HG02678 (cell line): ENCODE measurements at regions not wholly inside any gene's neighbourhood (a gene's known extent, or its start where the extent isn't known, plus 50 kb on each side); places are given as distances from the start of the nearest gene placed in this dataset.
"Not testable (repeated sequence)": the region's sequence is repeated elsewhere in the genome, so short reads cannot be mapped to it uniquely, and the experiment has no call there.

ENCODE experiments used
- ATAC-seq: cut with Tn5 transposase; IDR thresholded peaks from one replicate; pipeline ENCODE4 v1.9.1; 2021; ENCODE audit warnings: mild to moderate bottlenecking, moderate library complexity; ENCODE audit not compliant: unreplicated experiment

DNA sequence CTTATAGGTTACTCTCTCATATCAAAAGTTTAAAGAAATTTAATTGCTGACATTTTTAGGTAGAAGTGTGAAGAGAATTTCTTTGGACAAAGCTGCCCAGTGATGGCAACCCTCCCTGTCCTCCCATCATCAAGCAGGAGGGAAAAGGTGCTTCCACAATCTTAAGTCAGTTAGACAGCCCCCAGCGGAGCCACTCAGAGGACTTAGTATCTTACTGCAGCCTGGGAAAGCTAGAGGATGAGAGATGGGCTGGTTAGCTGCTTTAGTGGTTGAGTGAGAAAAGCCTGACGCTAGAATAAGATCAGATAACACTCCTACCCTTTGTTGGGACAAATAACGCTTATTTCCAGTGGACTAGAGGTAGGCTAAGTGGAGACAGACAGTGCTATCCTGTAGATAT lies 227.1 kb downstream of the RFPL4B start:
- no peak for ATAC-seq

DNA sequence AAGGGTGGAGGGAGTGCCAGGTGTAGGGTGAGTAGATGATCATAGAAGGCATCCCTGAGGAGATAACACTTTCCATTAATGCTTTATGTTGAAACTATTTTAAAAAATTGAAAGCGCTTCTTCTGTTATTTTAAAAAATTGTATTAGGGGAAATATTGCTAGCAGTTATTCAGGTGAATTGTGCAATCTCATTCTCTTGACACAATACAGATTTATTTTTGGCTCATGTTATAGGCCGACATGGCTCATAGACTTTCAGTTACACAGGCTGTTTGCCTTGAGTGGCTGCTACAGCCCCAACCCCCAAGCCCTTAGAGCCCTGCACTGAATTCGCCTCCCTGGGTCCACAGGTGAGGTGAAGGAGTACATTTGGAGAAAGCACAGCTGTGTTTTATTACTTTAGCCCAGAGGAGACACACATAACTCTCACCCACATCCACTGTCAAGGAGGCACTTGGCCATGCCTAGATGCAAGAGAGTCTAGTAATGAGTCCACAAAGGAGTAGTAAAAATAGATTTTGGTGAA lies 228.2 kb downstream of the RFPL4B start:
- ATAC-seq = no peak

DNA sequence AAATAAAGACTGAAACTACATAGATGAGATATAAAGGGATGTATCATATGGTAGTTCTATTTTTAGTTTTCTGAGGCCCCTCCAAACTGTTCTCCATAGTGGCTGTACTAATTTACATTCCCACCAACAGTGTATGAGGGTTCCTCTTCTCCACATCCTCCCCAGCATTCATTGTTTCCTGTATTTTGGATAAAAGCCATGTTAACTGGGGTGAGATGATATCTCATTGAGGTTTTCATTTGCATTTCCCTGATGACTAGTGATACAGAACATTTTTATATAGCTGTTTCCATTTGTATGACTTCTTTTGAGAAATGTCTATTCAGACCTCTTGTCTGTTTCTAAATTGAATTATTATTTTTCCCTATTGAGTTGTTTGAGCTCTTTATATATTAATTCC lies 229.3 kb downstream of the RFPL4B start:
- ATAC-seq = no peak

GRCh38 chr6:112579601-112580000 lies 232.5 kb downstream of the RFPL4B start:
- ATAC-seq = no peak

- ATAC-seq = no peak
Observed at GRCh38 chr6:112581015-112581414, 233.9 kb downstream of the RFPL4B start.

GRCh38 chr6:112590326-112590725 lies 243.2 kb downstream of the RFPL4B start:
- ATAC-seq = no peak

DNA sequence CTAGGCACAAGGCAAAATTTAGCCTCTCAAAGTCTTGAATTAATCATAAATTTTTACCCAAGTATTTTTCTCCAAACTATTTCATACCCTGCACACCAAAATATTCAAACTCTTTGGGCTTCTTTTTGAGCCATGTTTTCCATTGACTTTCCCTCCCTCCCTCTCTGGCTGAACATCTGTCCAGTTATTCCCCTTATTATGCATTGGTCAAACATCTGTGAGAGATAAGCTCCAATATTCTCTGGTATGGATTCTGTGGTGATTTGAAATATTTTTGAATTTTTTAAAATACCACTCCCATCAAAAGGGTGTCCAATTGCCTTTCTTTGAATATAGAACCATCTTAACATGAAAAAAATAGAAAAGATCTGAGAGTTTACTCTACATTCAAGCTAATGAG lies 244.2 kb downstream of the RFPL4B start:
- ATAC-seq = no peak

DNA sequence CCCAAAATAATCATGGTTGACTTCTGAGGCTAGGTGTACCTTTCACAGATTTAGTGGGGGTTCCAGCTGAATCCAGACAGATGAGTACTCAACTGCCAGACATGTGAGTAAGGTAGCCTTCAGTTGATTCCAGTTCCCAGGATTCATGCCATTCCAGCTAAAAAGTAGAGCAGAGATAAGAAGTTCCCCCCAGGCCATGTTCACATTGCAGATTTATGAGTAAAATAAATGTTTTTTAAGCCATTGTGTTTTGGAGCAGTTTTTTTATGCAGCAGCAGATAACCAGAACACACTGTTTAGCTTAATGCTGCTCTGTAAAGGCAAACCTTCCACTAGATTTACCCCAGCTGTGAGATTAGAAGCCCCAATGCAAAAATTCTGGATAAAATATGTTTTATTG lies 245.0 kb downstream of the RFPL4B start:
- no peak for ATAC-seq

- no peak for ATAC-seq
Observed at GRCh38 chr6:112594886-112595594, 247.9 kb downstream of the RFPL4B start.

- no peak for ATAC-seq
Observed at GRCh38 chr6:112595841-112596240, 248.7 kb downstream of the RFPL4B start.

- ATAC-seq = no peak
Observed at GRCh38 chr6:112597176-112597575, 250.0 kb downstream of the RFPL4B start.

GRCh38 chr6:112600168-112600567 lies 253.0 kb downstream of the RFPL4B start:
- ATAC-seq = no peak

- no peak for ATAC-seq
Observed at GRCh38 chr6:112603726-112604125, 256.6 kb downstream of the RFPL4B start.

DNA sequence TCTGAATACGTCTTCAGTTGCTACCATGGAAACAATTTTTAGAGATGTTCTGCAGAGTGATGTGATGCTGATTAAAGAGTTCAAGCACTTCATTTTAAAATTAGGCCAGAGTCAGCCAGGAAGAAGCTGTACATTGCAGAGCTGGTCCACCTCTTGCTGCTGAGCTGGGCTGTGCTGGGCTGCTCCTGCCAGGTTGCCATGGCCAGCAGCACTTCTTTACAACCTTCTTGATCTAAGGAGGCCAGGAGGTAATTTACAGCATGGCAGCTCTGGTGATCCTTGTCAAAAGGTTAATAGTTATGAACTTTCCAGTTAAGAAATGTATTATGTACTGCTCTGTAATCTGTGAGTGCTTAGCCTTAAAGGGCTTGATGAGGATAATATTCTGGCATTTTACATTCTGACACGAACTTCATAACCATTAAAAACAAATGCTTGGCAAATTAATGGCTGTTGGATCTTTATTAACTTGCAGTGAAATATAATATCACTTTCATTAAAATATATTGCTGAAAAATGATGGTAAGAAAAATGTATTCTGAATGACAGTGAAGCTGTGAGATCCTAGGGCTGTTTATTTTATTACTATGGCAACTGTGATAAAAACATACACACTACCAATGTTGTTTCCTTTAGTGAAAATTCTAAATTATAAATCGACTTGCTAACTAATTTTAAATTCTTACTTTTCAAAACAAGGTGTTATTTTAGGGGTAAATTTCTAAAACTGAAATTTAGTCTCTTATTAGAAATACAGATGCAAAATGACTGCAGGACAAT lies 259.7 kb downstream of the RFPL4B start:
- ATAC-seq = no peak

GRCh38 chr6:112608925-112609324 lies 261.8 kb downstream of the RFPL4B start:
- ATAC-seq = not testable (repeated sequence)

- no peak for ATAC-seq
Observed at GRCh38 chr6:112613410-112613809, 266.3 kb downstream of the RFPL4B start.

DNA sequence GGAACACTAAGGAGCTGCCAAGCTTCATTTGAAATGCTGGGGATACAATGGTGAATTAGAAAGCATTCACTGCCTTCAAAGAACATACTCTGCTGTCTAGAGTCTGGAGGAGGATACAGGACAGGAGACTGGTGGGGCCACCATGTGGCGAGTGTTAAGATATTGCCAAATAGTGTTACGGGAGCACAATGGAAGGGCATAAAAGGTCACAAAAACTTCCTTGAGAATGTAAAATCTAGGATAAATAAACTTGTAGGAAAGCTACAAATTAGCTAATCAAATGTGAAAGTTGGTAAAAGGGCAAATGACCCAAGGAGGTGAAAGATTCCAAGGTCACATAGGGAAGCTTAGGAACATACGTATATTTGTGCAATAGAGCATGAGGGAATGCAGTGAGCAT lies 271.7 kb downstream of the RFPL4B start:
- no peak for ATAC-seq

DNA sequence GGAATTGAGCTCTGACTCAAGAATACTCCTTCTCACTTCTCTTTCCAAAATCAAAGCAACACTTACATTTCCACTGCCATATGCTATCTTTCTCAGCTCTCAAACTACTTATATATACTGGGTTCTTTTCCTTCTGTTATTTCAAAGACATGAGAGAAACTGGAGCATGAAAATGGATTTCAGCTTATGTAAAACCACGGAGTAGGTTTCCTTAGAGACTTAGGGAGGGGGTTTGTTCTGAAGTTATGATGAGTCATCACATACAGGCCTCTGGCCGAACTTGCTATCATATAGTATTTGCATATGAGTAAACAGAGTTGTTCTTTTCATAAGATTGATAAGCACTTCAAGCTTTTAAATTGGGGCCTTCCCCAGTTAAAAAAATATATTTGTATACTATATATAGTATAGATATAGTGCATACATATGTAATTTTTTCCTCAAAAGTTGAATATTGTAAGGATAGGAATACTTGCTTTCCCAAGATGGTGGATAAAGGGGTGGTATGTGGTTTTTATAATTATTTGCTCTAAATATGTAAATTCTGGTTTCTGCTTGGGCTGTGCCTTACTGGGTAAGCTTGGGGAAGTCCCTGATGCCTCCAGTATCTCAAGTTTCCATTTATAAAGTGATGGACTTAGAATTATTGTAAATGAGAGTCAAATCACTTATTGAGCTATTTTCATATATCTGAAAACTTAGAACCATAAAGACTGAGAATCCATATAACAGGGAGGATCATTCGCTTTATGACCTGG lies 273.9 kb downstream of the RFPL4B start:
- no peak for ATAC-seq

GRCh38 chr6:112622036-112622435 lies 274.9 kb downstream of the RFPL4B start:
- no peak for ATAC-seq

- ATAC-seq = no peak
Observed at GRCh38 chr6:112626468-112627082, 279.4 kb downstream of the RFPL4B start.

DNA sequence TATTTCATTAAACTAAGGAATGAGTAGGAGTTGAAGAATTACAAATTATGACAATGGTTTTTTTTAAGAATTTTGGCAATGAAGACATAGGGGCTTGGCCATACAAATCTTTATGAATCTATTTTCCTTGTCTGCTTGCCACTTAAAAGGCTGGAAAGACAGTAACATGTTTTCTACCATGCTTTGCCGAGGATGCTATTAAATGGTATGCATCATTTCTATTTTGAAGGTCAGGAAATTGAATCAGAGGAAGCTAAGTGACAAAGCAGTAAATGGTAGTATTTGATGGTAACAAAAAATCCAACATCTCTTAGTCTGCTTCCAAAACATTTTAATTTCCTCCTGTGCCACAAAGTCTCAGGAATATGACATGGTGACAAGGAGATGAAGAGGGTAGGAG lies 287.2 kb downstream of the RFPL4B start:
- no peak for ATAC-seq
